SKM-1 (cell line): ENCODE measurements at regions not wholly inside any gene's neighbourhood (a gene's known extent, or its start where the extent isn't known, plus 50 kb on each side); places are given as distances from the start of the nearest gene placed in this dataset.

Experiments
- DNase-seq: peaks from one replicate; lab custom pipeline; 2025; ENCODE audit not compliant: unreplicated experiment; lab: John Stamatoyannopoulos, UW

DNA sequence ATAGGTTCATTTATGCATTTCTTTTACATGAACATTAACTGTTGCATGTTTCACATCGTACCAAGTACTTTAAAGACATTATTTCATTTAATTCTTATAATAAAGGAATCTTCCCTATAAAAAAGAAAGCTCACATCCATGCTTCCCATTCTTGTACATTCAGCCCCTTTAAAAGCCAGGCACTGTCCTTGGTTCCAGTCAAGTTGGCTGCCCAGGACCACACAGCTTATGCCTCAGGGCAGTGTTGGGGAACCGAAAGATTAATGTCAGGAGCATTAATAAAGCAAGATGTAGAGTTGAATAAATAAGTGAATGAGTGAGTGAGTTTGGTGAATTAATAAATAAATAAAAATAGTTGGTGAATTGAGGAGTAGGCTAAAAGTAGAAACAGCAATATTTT is 409.4 kb upstream of the DAB1 start:
- no peak for DNase-seq

DNA sequence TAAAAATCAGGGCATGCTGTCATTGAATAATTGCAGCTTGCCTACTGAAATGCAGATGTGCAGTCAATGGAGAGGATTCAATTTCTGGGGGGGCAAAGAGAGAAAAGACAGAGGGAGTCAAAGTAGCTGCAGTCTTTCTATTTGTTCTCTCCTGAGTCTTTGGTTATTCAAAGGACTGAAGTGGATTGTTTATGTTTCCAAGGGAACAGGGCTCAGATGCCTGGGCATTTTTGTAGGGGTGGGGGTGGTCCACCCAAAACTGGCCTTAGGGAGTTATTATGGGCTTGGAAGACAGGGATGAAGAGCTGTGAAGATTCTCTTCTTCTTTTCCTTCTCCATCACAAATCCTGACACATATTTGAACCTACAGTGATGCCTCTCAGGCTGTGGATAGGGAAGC is 408.8 kb upstream of the DAB1 start:
- DNase-seq, result no peak

- DNase-seq, result no peak
Measured at GRCh38 chr1:57831624-57832023, 407.8 kb upstream of the DAB1 start.

DNA sequence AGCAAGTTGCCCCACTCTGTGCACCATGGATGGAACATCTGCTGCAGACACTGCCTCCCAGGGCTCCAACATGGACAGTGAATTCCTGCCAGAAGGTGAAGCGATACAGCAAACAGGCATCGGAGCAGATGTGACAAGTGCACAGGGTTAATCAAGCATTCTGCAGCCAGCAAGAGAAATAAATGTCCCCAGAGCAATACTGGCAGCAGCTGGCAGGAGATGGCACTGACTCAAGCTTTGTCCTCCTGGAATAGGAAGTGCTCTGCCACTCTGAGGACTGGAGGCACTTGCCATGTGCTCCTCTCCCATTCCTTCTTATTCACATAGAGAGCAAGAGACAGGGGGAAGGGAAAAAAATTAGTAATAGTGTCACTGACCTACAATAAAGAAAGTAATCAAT is 402.7 kb upstream of the DAB1 start:
- no peak for DNase-seq

- no peak for DNase-seq
Measured at GRCh38 chr1:57824535-57824934, 400.7 kb upstream of the DAB1 start.

DNA sequence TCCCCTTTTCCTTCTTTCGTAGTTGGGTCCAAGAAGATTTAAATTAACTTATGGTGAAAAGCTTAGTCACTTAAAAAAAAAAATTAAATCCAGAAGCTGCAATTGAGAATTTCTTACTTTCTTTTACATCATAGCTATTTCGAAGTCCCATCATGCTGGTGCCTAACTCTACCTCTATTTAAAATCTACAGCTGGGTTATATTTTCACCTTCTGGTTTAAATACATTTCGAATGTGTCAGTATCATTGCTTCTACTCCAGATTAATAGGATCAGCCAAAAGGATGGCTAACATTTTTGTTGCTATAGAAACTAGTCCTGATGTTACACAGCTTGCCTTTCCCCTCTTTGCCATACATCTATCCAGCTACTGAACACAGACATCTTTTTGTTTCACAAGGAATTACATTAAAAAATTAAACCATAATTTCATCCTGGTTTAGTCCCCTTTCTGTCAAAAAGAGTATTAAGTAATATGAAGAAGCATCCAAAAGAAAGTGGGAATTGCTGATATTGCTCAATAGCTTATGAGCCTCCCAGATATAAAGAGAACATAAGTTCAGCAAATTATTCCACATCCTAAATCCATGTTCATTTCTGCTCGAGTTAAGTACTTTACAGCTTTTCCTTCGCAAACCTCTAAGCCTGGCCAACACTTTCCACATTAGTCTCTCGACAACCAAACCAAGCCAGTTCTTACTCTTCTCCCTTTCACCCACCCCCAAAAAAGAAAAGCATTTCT is 396.7 kb upstream of the DAB1 start:
- DNase-seq, result no peak

GRCh38 chr1:57819893-57820292 is 396.0 kb upstream of the DAB1 start:
- no peak for DNase-seq

DNA sequence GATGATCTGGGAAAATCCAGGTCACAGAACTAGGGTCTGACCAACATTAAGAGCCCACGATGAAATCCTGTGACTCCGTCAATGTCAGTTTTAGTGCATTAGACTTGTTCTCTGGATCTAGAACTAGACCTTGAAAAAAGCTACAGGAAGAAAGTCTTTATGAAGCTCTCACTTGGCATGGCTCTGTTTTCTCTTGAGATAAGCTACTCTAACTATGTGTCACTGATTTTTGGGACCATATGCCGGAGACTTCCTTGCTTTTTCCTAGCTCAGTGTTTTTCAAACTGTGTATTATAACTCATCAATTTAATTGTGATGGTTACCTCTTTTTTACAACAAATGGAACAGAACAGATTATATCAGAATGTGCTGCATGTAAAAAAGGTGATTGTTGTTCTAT is 379.7 kb upstream of the DAB1 start:
- DNase-seq, result no peak

GRCh38 chr1:57800376-57800775 is 376.5 kb upstream of the DAB1 start:
- no peak for DNase-seq

- no peak for DNase-seq
Measured at GRCh38 chr1:57799490-57800115, 375.7 kb upstream of the DAB1 start.

GRCh38 chr1:57798543-57798942 is 374.7 kb upstream of the DAB1 start:
- DNase-seq, result no peak

DNA sequence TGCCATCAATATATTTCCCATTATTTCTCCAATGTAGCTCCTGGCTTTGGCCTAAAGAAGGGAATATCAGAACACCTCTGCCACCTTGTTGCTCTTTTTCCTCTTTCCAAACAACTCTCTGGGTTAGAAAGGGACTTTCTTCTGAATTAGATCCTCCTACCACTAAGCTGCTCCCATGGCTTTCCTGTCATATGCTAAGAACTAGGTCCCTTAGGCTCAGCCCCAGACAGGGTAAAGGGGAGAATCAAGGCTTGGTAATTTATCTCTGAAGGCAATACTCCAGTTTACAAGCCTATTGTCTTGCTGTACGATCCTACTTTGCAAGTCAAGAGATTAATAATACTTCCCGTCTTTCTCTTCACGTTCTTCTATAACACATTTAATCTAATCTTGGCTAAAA is 373.2 kb upstream of the DAB1 start:
- DNase-seq, result no peak

GRCh38 chr1:57796616-57797015 is 372.8 kb upstream of the DAB1 start:
- DNase-seq, result no peak

- DNase-seq, result no peak
Measured at GRCh38 chr1:57795886-57796285, 372.0 kb upstream of the DAB1 start.

- no peak for DNase-seq
Measured at GRCh38 chr1:57794078-57794477, 370.2 kb upstream of the DAB1 start.

DNA sequence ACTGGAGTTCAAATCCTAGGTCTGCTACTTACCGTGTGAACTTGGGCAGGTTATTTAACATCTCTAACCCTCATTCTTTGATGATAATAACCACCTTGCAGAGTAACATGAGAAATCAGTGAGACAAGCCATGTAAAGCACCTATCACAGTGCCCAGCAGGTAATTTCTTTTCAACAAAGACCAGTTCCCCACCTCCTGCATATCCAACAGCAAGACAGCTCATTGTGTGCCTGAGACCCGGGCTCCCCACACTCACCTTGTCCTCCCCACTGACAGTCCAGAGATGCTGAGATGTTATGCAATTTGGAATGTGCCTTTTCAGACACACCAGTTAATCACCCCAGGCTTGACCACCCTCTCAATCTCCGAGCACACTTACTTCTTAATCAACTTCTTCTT is 367.6 kb upstream of the DAB1 start:
- DNase-seq, result no peak

- DNase-seq, result no peak
Measured at GRCh38 chr1:57789936-57790335, 366.1 kb upstream of the DAB1 start.

- DNase-seq, result no peak
Measured at GRCh38 chr1:57788313-57788712, 364.5 kb upstream of the DAB1 start.

GRCh38 chr1:57784356-57784755 is 360.5 kb upstream of the DAB1 start:
- no peak for DNase-seq

- no peak for DNase-seq
Measured at GRCh38 chr1:57782357-57782756, 358.5 kb upstream of the DAB1 start.

DNA sequence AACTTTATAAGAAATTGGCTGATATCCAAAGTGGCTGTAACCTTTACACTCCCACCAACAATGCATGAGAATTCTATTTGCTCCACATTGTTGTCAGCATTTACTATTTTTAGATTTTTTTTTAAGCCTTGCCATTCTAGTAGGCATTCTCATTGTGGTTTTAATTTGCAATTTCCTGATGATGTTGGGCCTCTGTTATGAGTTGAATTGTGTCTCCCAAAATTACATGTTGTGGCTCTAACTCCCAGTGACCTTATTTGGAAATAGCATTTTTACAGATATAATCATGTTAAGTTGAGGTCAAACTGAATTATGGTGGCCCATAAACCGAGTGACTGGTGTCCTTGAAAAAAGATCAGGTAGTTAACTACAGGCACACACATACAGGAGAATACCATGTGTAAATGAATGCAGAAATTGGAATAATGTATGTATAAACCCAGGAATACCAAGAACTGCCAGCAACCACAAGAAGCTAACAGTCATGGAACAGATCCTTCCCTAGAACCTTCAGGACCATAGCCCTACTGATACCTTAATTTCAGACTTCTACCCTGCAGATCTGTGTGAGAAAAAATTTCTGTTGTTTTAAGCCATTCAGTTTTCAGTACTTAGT is 348.8 kb upstream of the DAB1 start:
- DNase-seq, result no peak

- DNase-seq, result no peak
Measured at GRCh38 chr1:57770772-57771171, 346.9 kb upstream of the DAB1 start.

GRCh38 chr1:57770236-57770635 is 346.4 kb upstream of the DAB1 start:
- no peak for DNase-seq
